ENCODE measurements at regions not wholly inside any gene's neighbourhood (a gene's known extent, or its start where the extent isn't known, plus 50 kb on each side); places are given as distances from the start of the nearest gene placed in this dataset.
"Not testable (repeated sequence)": the region's sequence is repeated elsewhere in the genome, so short reads cannot be mapped to it uniquely, and the experiment has no call there.

DNA sequence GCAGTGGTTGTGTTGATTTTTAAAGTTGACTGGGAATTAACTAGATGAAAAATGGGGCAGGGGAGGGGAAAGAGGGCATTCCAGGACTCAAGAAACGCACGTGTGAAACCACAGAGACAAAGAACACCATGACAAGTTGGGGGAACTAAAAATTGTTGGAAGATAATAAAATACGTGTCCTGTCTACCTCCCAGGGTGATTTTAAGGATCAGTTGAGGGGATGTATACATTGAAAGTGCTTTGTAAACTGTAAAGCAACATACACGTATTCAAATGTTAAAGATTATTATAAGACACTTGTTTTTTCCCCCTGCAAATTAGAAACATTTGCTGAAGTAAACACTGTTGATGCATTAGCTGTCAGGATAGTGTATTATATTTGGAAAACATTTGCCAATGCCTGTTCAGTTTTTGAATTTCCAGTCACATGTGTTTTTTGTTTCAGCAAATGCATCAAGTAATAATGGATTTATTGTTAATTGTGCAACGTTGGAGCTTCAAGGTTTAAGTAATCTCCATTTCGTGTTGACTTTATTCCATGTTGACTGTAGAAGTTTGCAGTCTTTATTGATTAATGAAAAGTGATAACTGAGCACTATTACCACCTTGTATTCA lies 412.7 kb downstream of the ACTL7B start:
- no peaks in the 10 kb centered on the region for H3K4me1 ChIP-seq (ENCODE audit: control insufficient read depth, insufficient read depth, low read length)
- H3K9me3 ChIP-seq (ENCODE audit: control insufficient read depth, insufficient read depth, low read length): no peaks in the 10 kb centered on the region
- no peaks in the 10 kb centered on the region for H3K27me3 ChIP-seq (ENCODE audit: control insufficient read depth, insufficient read depth, low read length)
- no peak overlapping the region for H3K4me3 ChIP-seq (ENCODE audit: low read depth, low read length)
- no peaks in the 10 kb centered on the region for H3K36me3 ChIP-seq (ENCODE audit: control insufficient read depth, insufficient read depth, low read length)
- no peak overlapping the region for H3K9ac ChIP-seq (ENCODE audit: low read depth, low read length)

DNA sequence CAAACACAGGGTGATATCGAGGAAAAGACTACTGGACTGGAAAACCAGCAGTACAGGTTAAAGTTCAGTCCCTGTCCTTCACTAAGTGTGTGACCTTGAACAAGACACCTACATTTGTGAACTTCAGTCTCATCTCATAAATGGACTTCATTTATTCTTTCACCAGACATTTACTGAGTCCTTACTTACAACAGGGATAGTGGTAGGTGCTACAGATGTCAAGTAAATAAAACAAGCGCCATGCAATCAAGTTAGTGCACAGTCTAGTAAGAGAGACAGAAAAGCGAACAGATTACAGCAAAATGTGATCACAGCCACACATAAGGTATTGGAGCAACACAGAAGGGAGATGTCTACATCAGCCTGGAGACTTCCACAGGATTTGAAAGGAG lies 413.2 kb downstream of the ACTL7B start:
- Histone ChIP-seq H3K4me3 (ENCODE audit: low read depth, low read length) (no peak overlapping the region), H3K36me3 (ENCODE audit: control insufficient read depth, insufficient read depth, low read length) (no peaks in the 10 kb centered on the region), H3K4me1 (ENCODE audit: control insufficient read depth, insufficient read depth, low read length) (no peaks in the 10 kb centered on the region)

DNA sequence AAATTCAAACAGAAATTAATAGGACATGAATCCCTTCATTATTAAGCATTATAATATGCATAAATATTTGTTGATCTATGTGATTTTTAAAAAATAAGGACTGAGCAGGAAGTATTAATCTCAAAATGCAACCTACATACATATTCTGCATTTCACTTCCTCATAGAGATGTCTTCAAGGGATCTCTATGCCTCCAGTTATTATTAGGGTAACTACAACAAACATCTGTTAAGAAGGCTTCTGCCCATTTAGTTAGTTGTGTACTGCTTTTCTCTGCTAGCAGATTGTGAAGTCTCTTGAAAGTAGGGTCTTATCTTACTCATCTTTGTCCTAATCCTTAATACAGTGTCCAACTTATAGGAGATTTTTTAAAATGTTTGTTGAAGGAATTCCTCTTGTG lies 414.1 kb downstream of the ACTL7B start:
- H3K4me1 ChIP-seq (ENCODE audit: control insufficient read depth, insufficient read depth, low read length): no peaks in the 10 kb centered on the region
- H3K4me3 ChIP-seq (ENCODE audit: low read depth, low read length): no peak overlapping the region
- H3K36me3 ChIP-seq (ENCODE audit: control insufficient read depth, insufficient read depth, low read length): no peaks in the 10 kb centered on the region
- H3K27me3 ChIP-seq (ENCODE audit: control insufficient read depth, insufficient read depth, low read length): no peaks in the 10 kb centered on the region
- H3K9ac ChIP-seq (ENCODE audit: low read depth, low read length): no peak overlapping the region
- no peaks in the 10 kb centered on the region for H3K9me3 ChIP-seq (ENCODE audit: control insufficient read depth, insufficient read depth, low read length)

More for the DNA sequence above, 413.2 kb downstream of the ACTL7B start:
- H3K9me3 ChIP-seq (ENCODE audit: control insufficient read depth, insufficient read depth, low read length): no peaks in the 10 kb centered on the region
- H3K27me3 ChIP-seq (ENCODE audit: control insufficient read depth, insufficient read depth, low read length): no peaks in the 10 kb centered on the region
- H3K9ac ChIP-seq (ENCODE audit: low read depth, low read length): no peak overlapping the region

DNA sequence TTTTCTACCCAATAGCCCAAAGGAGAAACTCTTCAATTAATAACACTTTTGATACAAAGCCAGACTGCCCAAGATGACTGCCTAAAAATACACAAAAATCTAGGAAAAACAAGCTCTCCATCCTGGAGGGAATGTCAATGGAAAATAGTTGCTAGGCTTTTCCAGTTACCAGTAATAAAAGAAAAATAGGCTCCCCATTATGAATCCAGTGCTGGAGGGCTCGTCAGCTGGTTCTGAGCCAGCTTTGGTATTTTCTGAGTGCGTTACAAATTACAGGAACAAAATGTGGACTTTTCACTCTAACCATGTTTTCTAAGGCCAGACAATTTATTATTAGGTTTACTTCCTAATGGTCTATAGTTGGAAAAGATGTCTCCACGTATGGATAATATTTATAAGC lies 414.5 kb downstream of the ACTL7B start:
- no peak overlapping the region for H3K9ac ChIP-seq (ENCODE audit: low read depth, low read length)
- no peaks in the 10 kb centered on the region for H3K4me1 ChIP-seq (ENCODE audit: control insufficient read depth, insufficient read depth, low read length)
- H3K27me3 ChIP-seq (ENCODE audit: control insufficient read depth, insufficient read depth, low read length): no peaks in the 10 kb centered on the region
- no peaks in the 10 kb centered on the region for H3K9me3 ChIP-seq (ENCODE audit: control insufficient read depth, insufficient read depth, low read length)
- no peak overlapping the region for H3K4me3 ChIP-seq (ENCODE audit: low read depth, low read length)
- no peaks in the 10 kb centered on the region for H3K36me3 ChIP-seq (ENCODE audit: control insufficient read depth, insufficient read depth, low read length)

DNA sequence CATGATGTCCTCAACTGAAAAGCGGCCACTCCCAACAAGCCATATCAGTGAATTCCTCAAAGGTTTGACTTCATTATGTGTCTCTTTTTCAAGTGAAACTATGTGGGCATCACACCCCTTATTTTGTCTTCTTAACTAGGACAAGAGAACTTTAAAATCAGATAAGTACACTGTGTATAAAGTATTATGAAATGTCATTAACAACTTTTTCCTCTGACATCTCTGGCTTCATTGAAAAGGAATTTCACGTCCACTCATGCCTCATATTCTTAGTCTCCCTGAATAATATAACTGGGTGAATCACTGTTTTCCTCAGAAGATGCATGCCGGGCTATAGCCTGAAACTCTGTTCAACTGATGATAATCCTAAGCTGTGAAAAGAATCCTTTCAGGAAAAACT lies 415.8 kb downstream of the ACTL7B start:
- H3K9ac ChIP-seq (ENCODE audit: low read depth, low read length): no peak overlapping the region
- H3K27me3 ChIP-seq (ENCODE audit: control insufficient read depth, insufficient read depth, low read length): no peaks in the 10 kb centered on the region
- H3K9me3 ChIP-seq (ENCODE audit: control insufficient read depth, insufficient read depth, low read length): no peaks in the 10 kb centered on the region
- H3K36me3 ChIP-seq (ENCODE audit: control insufficient read depth, insufficient read depth, low read length): no peaks in the 10 kb centered on the region
- no peaks in the 10 kb centered on the region for H3K4me1 ChIP-seq (ENCODE audit: control insufficient read depth, insufficient read depth, low read length)
- no peak overlapping the region for H3K4me3 ChIP-seq (ENCODE audit: low read depth, low read length)

DNA sequence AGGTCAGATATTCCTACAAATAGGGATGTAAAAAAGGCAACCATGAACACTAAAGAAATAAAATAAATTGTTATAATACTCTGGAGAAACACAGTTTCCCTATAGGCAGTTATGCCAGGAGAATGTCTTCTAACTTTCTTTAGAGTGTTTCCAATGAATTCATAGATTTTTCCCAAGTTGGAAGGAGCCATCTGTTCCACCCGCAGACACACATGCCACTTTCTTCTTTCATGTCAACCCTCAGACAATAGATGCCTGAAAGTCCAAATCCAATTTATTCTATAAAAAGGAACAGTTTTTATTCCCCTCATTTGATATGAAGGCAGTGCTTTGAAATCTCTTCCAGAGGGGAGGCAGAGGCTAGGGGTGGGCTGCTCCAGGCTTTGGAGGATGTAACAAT lies 418.1 kb downstream of the ACTL7B start:
- no peaks in the 10 kb centered on the region for H3K4me1 ChIP-seq (ENCODE audit: control insufficient read depth, insufficient read depth, low read length)
- H3K9ac ChIP-seq (ENCODE audit: low read depth, low read length): no peak overlapping the region
- H3K4me3 ChIP-seq (ENCODE audit: low read depth, low read length): no peak overlapping the region
- no peaks in the 10 kb centered on the region for H3K27me3 ChIP-seq (ENCODE audit: control insufficient read depth, insufficient read depth, low read length)
- H3K9me3 ChIP-seq (ENCODE audit: control insufficient read depth, insufficient read depth, low read length): no peaks in the 10 kb centered on the region
- H3K36me3 ChIP-seq (ENCODE audit: control insufficient read depth, insufficient read depth, low read length): no peaks in the 10 kb centered on the region

DNA sequence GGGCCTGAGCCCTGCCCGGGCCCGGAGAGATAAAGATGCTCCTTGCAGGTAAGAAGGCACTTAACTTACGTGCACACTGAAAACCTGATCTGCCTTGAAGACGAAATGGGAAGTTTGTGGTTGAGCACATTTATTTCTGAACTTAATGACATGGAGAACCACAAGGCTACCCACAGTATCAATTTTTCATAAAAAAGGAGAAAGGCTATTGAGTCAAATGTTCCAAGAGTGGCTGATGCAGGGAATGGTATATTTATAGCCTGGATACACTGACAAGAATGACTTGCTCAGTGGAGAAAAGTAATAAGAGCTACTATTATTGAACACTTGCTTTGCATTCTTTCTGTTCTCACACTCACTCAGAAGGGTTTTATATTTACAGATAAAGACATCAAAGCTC lies 419.3 kb downstream of the ACTL7B start:
- Histone ChIP-seq H3K9ac (ENCODE audit: low read depth, low read length) (no peak overlapping the region), H3K9me3 (ENCODE audit: control insufficient read depth, insufficient read depth, low read length) (no peaks in the 10 kb centered on the region), H3K36me3 (ENCODE audit: control insufficient read depth, insufficient read depth, low read length) (no peaks in the 10 kb centered on the region), H3K27me3 (ENCODE audit: control insufficient read depth, insufficient read depth, low read length) (no peaks in the 10 kb centered on the region), H3K4me3 (ENCODE audit: low read depth, low read length) (no peak overlapping the region), H3K4me1 (ENCODE audit: control insufficient read depth, insufficient read depth, low read length) (no peaks in the 10 kb centered on the region)

DNA sequence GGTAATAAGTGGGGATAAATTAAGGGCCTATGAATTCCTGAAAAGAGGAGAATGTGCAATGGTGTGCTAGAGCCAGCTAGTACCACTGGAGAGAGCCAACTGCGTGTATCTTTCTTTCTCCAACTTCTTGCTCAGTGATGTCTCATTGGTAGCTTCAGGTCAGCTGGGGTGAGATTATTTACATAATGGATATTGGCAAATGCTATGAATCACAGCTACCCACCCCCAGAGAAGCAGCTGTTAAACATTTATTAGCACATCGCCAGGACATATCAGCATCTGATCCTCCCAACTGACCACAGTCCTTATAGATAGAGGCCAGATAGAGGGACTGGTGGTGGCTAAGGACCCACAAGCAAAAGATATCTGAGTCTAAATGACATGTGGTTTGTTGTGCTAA lies 421.3 kb downstream of the ACTL7B start:
- Histone ChIP-seq H3K36me3 (ENCODE audit: control insufficient read depth, insufficient read depth, low read length) (no peaks in the 10 kb centered on the region), H3K4me1 (ENCODE audit: control insufficient read depth, insufficient read depth, low read length) (no peaks in the 10 kb centered on the region), H3K9me3 (ENCODE audit: control insufficient read depth, insufficient read depth, low read length) (no peaks in the 10 kb centered on the region), H3K27me3 (ENCODE audit: control insufficient read depth, insufficient read depth, low read length) (no peaks in the 10 kb centered on the region), H3K9ac (ENCODE audit: low read depth, low read length) (no peak overlapping the region), H3K4me3 (ENCODE audit: low read depth, low read length) (no peak overlapping the region)

DNA sequence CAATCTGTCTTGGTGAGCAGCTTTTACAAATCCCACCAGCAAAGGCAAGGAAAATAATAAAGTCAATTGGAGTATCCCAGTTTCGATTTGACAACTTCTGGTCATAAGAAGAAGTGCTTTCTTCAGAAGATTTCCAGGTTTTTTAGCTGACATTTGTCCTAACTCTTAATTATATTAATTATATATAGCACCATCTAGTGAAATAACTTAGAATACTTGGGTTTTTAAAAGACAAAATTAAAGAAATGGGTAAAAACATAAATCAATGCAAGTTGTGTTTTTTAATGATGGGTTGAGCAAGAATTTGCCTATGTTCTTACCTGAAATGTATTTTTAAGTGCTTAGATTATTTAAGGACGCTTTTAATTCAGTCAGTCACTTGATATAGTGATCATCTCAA lies 421.8 kb downstream of the ACTL7B start:
- H3K9ac ChIP-seq (ENCODE audit: low read depth, low read length): no peak overlapping the region
- H3K4me1 ChIP-seq (ENCODE audit: control insufficient read depth, insufficient read depth, low read length): no peaks in the 10 kb centered on the region
- no peaks in the 10 kb centered on the region for H3K36me3 ChIP-seq (ENCODE audit: control insufficient read depth, insufficient read depth, low read length)
- no peaks in the 10 kb centered on the region for H3K27me3 ChIP-seq (ENCODE audit: control insufficient read depth, insufficient read depth, low read length)
- no peak overlapping the region for H3K4me3 ChIP-seq (ENCODE audit: low read depth, low read length)
- H3K9me3 ChIP-seq (ENCODE audit: control insufficient read depth, insufficient read depth, low read length): no peaks in the 10 kb centered on the region

DNA sequence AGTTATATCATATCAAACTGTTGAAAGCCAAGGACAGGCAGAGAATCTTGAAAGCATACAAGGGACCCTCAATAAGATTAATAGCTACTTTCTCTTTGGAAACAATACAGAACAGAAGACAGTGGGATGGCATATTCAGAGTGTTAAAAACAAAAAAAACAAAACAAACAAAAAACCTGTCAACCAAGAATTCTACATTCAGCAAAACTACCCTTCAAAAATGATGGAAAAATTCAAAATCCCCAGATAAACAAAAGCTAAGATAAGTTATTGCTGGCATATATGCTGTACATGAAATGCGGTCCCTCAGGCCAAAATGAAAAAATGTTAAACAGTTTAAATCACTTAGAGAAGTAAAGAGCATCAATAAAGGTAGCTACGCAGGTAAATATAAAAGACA lies 425.1 kb downstream of the ACTL7B start:
- H3K27me3 ChIP-seq (ENCODE audit: control insufficient read depth, insufficient read depth, low read length): no peaks in the 10 kb centered on the region
- H3K4me1 ChIP-seq (ENCODE audit: control insufficient read depth, insufficient read depth, low read length): no peaks in the 10 kb centered on the region
- H3K9ac ChIP-seq (ENCODE audit: low read depth, low read length): no peak overlapping the region
- no peaks in the 10 kb centered on the region for H3K9me3 ChIP-seq (ENCODE audit: control insufficient read depth, insufficient read depth, low read length)
- H3K4me3 ChIP-seq (ENCODE audit: low read depth, low read length): no peak overlapping the region
- no peaks in the 10 kb centered on the region for H3K36me3 ChIP-seq (ENCODE audit: control insufficient read depth, insufficient read depth, low read length)

DNA sequence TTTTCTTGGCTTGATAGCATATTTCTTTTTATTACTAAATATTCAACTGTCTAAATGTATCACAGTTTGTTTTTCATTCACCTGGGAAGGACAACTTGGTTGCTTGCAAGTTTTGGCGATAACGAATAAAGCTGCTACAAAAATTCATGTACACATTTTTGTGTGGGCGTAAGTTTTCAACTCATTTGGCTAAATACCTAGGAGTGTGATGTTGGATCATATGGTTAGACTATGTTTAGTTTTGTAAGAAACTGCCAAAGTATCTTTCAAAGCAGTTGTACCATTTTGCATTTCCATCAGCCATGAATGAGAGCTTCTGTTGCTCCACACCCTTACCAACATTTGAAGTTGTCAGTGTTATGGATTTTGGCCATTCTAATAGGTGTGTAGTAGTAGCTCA lies 428.0 kb downstream of the ACTL7B start:
- no peak overlapping the region for H3K4me3 ChIP-seq (ENCODE audit: low read depth, low read length)
- no peak overlapping the region for H3K9ac ChIP-seq (ENCODE audit: low read depth, low read length)
- H3K27me3 ChIP-seq (ENCODE audit: control insufficient read depth, insufficient read depth, low read length): no peaks in the 10 kb centered on the region
- no peaks in the 10 kb centered on the region for H3K36me3 ChIP-seq (ENCODE audit: control insufficient read depth, insufficient read depth, low read length)
- H3K9me3 ChIP-seq (ENCODE audit: control insufficient read depth, insufficient read depth, low read length): no peaks in the 10 kb centered on the region
- no peaks in the 10 kb centered on the region for H3K4me1 ChIP-seq (ENCODE audit: control insufficient read depth, insufficient read depth, low read length)

DNA sequence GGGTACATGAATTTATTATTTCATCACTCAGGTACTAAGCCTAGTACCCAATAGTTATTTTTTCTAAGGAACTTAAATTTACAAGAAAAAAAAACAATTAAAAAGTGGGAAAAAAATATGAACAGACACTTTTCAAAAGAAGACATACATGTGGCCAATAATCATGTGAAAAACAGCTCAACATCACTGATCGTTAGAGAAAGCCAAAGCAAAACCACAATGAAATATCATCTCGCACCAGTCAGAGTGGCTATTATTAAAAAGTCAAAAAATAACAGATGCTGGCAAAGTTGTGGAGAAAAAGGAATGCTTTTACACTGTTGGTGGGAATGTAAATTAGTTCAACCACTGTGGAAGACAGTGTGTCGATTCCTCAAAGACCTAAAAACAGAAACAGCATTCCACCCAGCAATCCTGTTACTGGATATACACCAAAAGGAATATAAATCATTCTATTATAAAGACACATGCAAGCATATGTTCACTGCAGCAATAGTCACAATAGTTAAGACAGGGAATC lies 429.3 kb downstream of the ACTL7B start:
- not testable (repeated sequence) for H3K9ac ChIP-seq (ENCODE audit: low read depth, low read length); H3K4me1 ChIP-seq (ENCODE audit: control insufficient read depth, insufficient read depth, low read length); H3K36me3 ChIP-seq (ENCODE audit: control insufficient read depth, insufficient read depth, low read length); H3K27me3 ChIP-seq (ENCODE audit: control insufficient read depth, insufficient read depth, low read length); H3K4me3 ChIP-seq (ENCODE audit: low read depth, low read length); H3K9me3 ChIP-seq (ENCODE audit: control insufficient read depth, insufficient read depth, low read length)

Measured in iPS-15b (cell line).